ENCODE measurements at regions not wholly inside any gene's neighbourhood (a gene's known extent, or its start where the extent isn't known, plus 50 kb on each side); places are given as distances from the start of the nearest gene placed in this dataset.
"Not testable (repeated sequence)": the region's sequence is repeated elsewhere in the genome, so short reads cannot be mapped to it uniquely, and the experiment has no call there.

- not testable (repeated sequence) for TF ChIP-seq CTCF, POLR2A, POLR2AphosphoS5 (IDR thresholded peaks at IDR 0.05)
Observed at GRCh38 chr4:1581164-1581894, 102.8 kb downstream of the FAM53A start.
